ENCODE measurements at regions not wholly inside any gene's neighbourhood (a gene's known extent, or its start where the extent isn't known, plus 50 kb on each side); places are given as distances from the start of the nearest gene placed in this dataset.

DNA sequence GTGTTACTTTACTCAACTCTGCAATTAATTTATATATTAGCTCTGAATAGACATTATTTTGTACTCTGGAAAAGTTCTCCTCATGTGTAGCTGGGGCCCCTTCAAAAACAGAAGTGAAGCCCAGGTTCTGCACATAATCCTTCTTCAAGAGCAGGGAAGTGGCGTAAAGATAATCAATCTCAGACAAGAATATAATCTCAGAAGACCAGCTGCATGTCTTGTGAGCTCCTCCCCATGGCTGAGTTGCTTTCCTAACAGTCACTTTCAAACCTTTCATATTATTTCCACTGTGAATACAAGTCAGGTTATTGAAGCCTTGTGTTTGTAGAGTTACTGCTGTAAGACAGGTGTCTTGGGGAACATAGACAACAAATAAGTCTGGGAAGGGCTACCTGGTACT is 691.9 kb downstream of the RFPL4B start:
- POLR2A ChIA-PET: no interaction called here
- CTCF ChIA-PET: no interaction called here

More for the DNA sequence above, 691.9 kb downstream of the RFPL4B start:
- ATAC-seq: no peak
- Histone ChIP-seq H3K4me1 (ENCODE audit: control insufficient read depth in 1 of 2, insufficient read depth in 2 of 2, low read length in 2 of 2) (no peaks in the 10 kb centered on the region), H3K27me3 (ENCODE audit: insufficient read depth, low read length) (no peaks in the 10 kb centered on the region), H3K36me3 (ENCODE audit: control insufficient read depth in 1 of 2, insufficient read depth in 2 of 2, low read length in 2 of 2) (no peaks in the 10 kb centered on the region), H2AFZ (ENCODE audit: low read depth, low read length, poor library complexity, severe bottlenecking) (no peak overlapping the region), H4K20me1 (ENCODE audit: insufficient read depth) (no peaks in the 10 kb centered on the region), H3K9ac (ENCODE audit: low read length) (no peak overlapping the region), H3K79me2 (ENCODE audit: insufficient read depth, low read length) (no peaks in the 10 kb centered on the region), H3K4me3 (replicated peaks in 1 of 2; ENCODE audit: low read depth in 1 of 2, low read length in 2 of 2) (no peak overlapping the region), H3K4me2 (ENCODE audit: low read length) (no peak overlapping the region), H3K9me3 (ENCODE audit: control insufficient read depth in 1 of 2, insufficient read depth in 1 of 2, low read depth in 1 of 2, low read length in 2 of 2) (no peaks in the 10 kb centered on the region), H3K27ac (ENCODE audit: low read depth, low read length) (no peak overlapping the region), H3K9me2 (ENCODE audit: insufficient read depth) (no peaks in the 10 kb centered on the region)
- no peak for DNase-seq (ENCODE audit: low read depth, low spot score)
- no peak for TF ChIP-seq POLR2AphosphoS5 (IDR thresholded peaks at IDR 0.05; ENCODE audit: low read depth, low read length)
- no peak for TF ChIP-seq TCF7L2 (IDR thresholded peaks at IDR 0.05; ENCODE audit: borderline replicate concordance, extremely low read depth, insufficient read depth, insufficient read length)
- TF ChIP-seq YY1 (IDR thresholded peaks at IDR 0.05; ENCODE audit: extremely low read depth, insufficient replicate concordance, low read depth, low read length): no peak
- TF ChIP-seq SIN3A (IDR thresholded peaks at IDR 0.05; ENCODE audit: low read depth): no peak
- TF ChIP-seq, protein P1, sequence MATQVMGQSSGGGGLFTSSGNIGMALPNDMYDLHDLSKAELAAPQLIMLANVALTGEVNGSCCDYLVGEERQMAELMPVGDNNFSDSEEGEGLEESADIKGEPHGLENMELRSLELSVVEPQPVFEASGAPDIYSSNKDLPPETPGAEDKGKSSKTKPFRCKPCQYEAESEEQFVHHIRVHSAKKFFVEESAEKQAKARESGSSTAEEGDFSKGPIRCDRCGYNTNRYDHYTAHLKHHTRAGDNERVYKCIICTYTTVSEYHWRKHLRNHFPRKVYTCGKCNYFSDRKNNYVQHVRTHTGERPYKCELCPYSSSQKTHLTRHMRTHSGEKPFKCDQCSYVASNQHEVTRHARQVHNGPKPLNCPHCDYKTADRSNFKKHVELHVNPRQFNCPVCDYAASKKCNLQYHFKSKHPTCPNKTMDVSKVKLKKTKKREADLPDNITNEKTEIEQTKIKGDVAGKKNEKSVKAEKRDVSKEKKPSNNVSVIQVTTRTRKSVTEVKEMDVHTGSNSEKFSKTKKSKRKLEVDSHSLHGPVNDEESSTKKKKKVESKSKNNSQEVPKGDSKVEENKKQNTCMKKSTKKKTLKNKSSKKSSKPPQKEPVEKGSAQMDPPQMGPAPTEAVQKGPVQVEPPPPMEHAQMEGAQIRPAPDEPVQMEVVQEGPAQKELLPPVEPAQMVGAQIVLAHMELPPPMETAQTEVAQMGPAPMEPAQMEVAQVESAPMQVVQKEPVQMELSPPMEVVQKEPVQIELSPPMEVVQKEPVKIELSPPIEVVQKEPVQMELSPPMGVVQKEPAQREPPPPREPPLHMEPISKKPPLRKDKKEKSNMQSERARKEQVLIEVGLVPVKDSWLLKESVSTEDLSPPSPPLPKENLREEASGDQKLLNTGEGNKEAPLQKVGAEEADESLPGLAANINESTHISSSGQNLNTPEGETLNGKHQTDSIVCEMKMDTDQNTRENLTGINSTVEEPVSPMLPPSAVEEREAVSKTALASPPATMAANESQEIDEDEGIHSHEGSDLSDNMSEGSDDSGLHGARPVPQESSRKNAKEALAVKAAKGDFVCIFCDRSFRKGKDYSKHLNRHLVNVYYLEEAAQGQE (IDR thresholded peaks at IDR 0.05; ENCODE audit: low read depth): no peak
- no peak for TF ChIP-seq RAD21 (IDR thresholded peaks at IDR 0.05; ENCODE audit: low read depth)
- TF ChIP-seq EZH2 (IDR thresholded peaks at IDR 0.05): no peak
- no peak for TF ChIP-seq POLR2A (IDR thresholded peaks at IDR 0.05; ENCODE audit: borderline replicate concordance, extremely low read depth, insufficient read depth, insufficient read length)
- TF ChIP-seq ZNF274 (IDR thresholded peaks at IDR 0.05; ENCODE audit: low read depth, low read length): no peak
- intact Hi-C loops (cut with micrococcal nuclease): no loop called here
- no TSS peak for BruUV-seq (replicated peaks)
- RAD21 ChIA-PET (ENCODE audit: low non-redundant PET in 1 of 2, low total read pairs in 2 of 2, uncharacterized antibody in 2 of 2, unreplicated experiment in 2 of 2): no interaction called here
